Ramos (cell line): ENCODE measurements at regions not wholly inside any gene's neighbourhood (a gene's known extent, or its start where the extent isn't known, plus 50 kb on each side); places are given as distances from the start of the nearest gene placed in this dataset.
"Not testable (repeated sequence)": the region's sequence is repeated elsewhere in the genome, so short reads cannot be mapped to it uniquely, and the experiment has no call there.

ENCODE experiments used
- in situ Hi-C: fragments of 300-500 bp; cut with MboI; formaldehyde crosslinking; loops from one replicate; pipeline ENCODE4 v1.14.3; 2022; ENCODE audit warnings: low sequenced_read_pairs; ENCODE audit not compliant: unreplicated experiment

DNA sequence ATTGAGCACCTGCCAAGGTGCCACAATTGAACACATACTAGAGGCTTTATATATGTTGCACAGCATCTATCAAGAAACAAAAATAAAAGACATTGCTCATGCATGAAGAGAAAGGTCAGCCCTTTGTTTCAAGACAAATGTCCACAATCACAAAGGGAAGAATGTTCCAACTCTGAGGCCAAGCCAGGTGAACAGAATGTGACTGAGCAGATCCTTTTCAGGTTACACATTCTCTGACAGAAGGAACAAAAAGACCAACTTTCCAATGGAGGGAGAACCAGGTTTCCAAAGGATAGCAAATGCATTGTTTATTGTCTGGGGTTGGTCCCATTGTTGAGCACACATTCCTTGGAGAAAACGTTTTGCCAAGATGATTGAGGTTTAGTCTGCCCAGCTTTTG lies 50.2 kb upstream of the FAM174B start:
- in situ Hi-C loops, result loop anchor here (10.0 kb wide), 1 partner anchor 611 kb away; no protein-coding TSS in a partner anchor

DNA sequence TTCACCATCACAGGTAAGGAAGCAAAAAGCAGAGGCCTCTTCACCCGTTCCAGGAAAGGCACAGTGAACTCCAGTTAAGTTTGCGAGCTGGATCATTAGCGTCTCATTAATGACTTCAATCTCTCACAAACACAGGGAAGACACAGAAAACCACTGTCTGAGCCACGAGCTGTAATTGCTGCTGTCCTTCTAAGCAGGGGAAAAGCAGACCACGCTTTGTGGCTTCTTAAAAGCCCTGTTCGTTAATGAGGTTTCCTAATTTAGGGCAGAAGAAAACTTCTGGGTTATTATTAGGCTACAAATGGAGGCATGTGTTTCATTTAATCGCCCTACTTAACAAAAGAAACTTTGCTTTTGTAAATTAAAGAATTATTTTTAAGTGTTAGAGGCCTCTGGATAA lies 50.6 kb upstream of the FAM174B start:
- in situ Hi-C loops, result loop anchor here (10.0 kb wide), 1 partner anchor 611 kb away; no protein-coding TSS in a partner anchor

DNA sequence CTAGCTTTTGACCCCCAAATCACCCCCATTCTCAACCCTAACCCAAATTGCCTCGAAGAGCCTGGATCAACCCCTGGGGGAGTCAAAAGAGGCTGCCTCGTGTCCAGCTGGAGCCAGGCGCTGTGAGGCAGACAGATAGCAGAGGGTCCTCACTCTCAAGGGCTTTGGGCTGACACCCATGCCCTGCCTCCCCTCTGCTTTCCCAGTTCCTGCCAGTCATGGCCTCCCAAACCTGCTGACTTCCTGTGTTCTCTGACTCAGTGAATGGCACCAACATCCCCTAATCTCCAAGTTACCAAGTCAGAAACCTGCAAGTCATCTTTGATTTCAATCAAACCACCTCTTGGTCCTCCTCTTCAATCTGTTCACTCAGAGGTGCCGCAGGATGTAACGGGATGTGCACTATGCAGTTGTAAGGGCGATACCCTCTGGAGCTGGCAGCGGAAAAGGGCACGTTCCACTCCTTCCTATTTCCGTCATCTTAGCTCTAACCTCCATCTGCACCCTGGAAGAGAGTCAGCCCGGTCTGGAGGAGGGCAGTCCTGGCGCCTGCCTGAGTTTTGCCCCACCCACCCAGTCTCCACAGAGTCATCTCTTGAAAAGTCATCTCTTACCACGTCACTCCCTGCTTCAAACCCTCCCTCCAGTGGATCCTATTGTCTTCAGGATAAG lies 52.4 kb upstream of the FAM174B start:
- in situ Hi-C loops, result loop anchor here (10.0 kb wide), 1 partner anchor 613 kb away; no protein-coding TSS in a partner anchor

DNA sequence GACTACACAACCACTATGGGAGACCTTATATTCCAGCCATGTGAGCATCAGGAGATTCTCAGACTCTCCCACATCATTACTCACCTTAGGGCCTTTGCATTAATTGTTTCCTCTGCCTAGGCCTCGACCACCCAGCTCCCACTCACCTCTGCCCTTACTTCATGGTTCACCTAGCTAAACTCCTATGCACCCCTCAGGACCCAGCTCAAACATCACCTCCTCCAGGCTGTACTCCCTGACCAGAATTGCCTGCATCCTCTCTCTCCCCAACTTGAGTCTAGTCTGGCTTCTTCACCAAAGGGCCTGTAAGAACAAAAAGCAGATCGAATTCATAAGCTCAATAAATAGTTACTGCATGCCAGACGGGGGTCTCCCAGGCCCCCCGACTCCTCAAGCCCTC lies 53.1 kb upstream of the FAM174B start:
- in situ Hi-C loops, result loop anchor here (10.0 kb wide), 1 partner anchor 614 kb away; no protein-coding TSS in a partner anchor

DNA sequence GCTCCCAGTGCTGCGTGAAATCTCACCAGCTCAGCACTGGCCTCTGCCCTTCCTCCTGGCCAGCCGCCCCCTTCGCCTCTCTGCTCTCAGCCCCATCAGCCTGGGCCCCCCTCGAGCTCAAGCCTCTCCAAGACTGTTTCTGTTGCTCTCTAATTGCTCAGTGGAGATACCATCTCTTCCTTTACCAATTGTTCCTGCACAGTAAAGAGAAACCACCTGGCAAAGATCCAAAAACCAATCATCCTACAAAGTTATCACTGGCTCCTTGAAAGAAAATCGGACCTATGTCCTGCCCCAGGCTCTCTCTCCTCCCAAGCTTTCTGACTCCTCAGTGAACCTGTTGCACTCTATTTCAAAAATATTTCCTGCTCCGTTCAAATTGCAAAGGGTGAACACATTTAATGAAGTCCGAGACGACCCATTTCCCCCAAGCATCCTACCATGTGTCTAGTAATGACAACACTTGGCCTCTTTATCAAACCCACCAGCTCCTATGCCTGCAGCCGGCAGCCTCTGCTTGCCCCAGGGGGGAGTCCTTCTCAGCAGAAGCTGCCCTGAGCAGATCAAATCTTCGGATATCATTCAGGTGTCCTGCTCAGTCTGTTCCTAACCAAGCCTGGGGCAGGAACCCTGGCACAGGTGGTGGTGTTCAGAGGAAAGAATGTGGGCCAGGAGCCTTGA lies 53.7 kb upstream of the FAM174B start:
- in situ Hi-C loops, result loop anchor here (10.0 kb wide), 1 partner anchor 614 kb away; no protein-coding TSS in a partner anchor

DNA sequence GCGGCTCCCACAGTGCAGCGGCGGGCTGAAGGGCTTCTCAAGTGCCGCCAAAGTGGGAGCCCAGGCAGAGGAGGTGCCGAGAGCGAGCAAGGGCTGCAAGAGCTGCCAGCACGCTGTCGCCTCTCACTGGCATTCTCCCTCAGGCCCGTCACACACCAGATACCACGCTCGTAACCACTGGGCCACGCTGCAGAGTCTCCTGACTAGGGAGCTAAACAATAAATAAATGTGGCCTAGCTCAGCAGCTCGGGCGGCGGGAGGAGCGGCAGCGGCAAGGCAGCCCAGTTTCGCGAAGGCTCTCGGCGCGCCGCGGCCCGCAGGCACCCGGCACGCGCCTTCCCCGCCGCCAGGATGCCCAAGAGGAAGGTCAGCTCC lies 55.9 kb upstream of the FAM174B start:
- in situ Hi-C loops, result no loop called here

DNA sequence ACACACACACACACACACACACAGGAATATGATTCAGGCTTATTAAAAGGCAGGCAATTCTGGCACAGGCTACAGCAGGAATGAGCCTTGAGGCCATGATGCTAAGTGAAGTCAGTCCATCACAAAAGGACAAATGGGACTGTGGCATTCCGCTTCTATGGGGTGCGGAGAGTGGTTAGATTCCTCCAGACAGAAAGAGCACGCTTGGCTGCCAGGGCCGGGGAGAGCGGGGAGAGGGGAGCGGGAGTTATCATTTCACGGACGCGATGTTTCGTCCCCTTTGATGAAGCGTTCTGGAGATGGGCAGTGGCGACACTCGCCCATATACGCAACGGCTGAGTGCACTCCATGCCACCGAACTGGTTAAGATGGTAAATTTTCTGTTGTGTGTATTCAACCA lies 58.5 kb upstream of the FAM174B start:
- in situ Hi-C loops, result no loop called here

DNA sequence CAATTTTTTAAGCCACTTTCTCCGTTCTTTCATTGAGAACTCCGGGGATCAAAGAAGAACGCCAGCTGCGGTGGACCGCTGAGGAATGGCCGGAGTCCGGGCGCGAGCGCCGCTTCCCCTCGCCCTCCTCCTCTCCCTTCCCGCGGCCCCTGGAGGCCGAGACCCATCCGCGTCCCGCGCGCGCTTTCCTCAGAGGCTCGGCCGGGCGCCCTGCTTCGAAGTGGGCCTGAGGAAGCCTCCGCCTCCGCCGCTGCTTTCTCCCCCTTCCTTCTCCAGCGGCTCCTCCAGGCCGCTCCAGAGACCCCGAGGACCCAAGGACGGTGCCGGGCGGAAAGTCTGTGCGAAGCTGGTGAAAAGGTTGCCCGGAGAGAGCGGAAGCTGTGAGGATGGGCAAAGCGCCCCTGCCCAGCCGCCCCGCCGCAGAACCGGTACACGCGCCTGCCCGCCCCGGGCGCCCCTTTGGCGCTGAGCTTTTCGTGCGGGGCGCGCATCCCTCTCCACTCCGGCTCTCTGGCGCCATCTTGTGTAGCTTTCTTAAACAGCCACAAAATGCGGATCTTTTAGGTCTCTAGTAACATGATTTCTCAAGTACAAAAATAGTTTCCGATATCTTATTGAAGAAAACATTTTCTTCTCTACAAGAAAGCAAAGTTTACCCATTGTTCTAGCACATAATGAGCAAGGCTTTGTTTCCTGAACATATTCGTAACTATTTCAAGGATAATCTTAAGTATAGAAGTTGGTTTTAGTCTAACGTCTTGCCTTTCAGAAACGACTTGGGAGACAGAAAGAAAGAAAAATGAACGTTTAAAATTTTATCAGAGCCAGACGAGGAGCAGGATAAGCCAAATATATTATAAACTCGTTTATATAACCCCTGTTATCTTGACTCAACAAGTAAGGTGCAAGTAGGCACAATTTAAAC lies 59.2 kb upstream of the FAM174B start:
- in situ Hi-C loops, result no loop called here

DNA sequence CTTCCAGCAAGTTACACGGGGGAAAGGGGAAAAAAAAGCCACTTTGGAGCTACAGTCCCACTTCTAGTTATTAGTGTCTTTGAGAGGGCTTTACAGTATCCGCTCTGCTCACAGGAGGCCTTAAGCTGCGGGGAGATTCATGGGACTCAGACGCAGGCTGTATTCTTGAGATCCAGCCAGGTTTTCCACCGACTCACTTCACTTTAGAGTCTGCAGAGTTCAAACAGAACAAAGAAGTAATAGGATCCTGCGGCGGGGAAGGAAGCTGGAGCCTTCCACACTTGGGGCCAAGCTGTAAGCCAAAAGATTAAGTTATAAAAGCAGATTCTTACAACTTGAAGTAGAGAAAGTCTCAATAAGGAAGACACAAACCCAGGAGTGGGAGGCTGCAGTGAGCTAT lies 60.2 kb upstream of the FAM174B start:
- in situ Hi-C loops, result no loop called here

DNA sequence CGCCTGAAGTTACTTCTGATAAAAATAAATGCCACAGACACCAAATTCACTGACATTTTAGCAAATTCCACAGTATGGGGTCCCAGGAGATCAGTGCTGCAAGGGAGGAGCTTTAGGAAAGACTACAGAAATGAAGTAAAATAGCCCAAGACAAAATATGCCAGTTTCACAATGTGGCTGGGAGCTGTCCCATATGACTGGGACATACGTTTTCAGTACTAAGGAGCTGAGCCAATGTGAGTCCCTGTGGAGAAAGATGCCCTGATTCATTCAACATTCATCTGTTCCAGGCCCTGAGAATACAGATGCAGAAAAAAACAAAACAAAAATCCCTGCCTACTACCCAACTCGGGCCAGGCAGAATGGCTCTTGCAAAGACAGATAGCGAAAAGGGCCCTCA lies 63.4 kb upstream of the FAM174B start:
- in situ Hi-C loops, result no loop called here

DNA sequence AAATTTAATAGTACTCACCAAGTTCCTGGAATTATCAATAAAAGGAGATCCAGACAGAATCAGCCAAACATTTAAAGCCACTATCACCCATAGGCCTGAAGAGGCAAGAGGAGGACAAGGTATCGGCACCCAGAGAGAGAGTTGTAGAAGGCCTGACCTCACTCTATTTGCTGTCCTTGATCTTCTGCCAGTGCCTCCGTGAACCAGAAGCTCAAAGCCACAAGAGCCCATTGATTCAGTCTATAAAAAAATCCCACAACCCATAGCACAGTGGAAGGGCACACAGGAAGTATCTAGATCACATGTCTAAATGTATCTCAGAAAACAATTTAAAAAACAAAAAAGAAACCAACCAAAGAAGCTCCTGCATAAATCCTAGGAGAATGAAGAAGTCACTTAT lies 68.6 kb upstream of the FAM174B start:
- in situ Hi-C loops, result no loop called here

DNA sequence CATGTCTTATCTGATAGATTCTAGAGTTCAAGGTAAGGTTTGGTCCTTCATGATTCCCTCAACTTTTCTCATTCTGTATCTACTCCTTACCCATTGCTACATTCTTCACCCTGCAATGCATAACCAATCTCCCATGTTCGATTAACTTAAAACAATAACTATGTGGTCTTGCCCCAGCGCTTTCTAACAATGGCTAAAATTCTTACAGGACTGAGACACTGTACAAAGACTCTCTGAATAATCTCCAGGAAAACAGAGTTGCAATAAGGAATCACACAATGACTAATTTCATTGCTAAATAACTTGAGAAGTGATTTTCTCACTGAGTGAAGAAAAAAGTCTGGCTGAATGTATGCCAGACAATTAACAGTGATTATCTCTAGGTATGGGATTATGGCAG lies 69.6 kb upstream of the FAM174B start:
- in situ Hi-C loops, result no loop called here

DNA sequence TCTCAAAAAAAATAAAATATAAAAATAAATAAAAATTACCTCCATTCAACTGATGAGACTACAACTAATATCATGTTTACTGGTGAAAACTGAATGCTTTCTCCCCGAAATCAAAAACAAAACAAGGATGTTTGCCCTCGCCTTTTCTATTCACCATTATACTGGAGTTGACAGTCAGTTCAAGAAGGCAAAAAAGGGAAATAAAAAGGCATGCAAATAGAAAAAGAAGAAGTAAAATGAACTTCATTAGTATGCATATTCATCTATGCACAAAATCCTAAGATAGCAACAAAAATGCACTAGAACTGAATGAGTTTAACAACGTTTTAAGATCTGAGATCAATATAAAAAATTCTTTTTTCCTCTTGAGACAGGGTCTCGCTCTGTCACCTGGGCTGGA lies 72.7 kb upstream of the FAM174B start:
- in situ Hi-C loops, result no loop called here

DNA sequence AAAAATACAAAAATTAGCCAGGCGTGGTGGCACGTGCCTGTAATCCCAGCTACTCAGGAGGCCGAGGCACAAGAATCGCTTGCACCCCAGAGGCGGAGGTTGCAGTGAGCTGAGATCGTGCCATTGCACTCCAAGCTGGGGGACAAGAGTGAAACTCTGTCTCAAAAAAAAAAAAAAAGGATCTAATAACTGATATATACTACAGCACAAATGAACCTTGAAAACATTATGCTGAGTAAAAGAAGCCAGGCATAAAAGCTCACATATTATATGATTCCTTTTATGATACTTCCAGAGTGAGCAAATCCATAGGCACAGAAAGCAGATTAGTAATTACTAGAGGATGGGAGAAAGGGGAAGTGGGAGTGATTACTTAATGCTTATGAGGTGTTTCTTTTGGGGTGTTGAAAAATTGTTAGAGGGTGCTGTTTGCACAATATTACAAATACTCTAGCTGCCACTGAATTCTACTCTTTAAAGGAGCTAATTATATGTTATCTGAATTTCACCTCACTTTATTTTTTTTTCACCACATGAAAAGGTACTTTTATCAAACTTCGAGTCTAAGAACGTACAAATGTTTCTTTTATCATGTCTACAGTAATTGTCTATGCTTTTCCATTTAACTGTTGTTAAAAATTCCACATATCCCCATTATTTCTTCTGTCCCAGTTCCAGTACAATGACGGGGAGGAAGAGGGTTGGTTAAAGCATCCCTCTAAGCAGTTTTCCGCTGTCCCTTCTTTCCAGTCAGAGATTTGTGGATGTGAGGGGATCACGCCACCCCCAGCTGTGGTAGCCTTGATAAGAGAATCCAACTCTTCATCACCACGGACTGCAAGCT lies 77.7 kb upstream of the FAM174B start:
- in situ Hi-C loops, result no loop called here

DNA sequence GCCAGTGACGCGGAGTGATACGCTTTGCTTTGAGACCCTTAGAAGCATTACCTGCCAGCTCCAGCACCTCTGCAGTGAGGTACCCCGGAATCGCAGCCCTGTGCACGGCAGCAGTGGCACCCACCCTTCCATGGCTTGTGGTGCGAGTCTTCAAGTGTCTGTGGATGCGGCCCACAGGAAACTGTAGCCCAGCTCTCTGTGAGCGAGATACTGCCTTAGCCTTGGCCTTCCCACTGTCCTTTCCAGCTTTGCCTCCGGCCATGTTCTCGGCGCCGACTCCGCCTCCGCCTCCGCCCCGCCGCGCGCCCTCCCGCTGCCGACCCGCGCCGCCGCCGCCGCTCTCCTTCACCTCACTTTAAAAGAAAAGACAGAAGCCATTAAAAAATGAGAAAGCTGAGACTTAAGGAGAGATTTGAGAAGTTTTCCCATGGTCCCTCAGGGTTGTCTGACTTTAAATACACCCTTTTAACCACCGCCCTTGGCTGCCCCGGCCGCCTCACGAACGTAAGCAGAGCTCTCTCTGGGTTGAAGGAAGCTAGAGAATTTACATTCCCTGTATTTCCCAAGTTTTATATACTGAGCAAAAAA lies 78.5 kb upstream of the FAM174B start:
- in situ Hi-C loops, result no loop called here

DNA sequence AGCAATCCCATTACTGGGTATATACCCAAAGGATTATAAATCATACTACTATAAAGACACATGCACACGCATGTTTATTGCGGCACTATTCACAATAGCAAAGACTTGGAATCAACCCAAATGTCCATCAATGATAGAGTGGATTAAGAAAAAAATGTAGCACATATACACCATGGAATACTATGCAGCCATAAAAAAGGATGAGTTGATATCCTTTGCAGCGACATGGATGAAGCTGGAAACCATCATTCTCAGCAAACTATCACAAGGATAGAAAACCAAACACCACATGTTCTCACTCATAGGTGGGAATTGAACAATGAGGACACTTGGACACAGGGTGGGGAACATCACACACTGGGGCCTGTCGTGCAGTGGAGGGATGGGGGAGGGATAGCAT lies 83.7 kb upstream of the FAM174B start:
- in situ Hi-C loops, result not testable (repeated sequence)

DNA sequence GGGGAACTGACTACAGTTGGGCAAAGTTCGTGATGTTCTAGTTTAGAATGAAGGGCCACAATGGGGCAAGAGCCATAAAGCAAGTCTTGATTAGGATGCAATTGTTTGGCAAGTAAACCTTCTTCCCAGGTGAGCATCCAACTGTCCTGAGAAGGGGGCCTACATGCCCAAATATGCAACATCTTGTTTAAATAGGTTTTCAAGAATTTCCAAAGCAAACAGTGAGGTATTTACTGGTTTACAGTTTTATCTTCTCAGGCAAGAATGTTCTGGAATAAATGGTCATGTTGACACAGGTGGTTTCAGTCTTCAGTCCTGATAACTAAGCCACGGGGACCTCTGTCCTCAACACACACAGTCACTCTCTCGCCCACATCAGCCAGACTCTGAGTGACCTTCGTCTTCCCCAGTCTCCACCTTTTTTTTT lies 90.3 kb upstream of the FAM174B start:
- in situ Hi-C loops, result no loop called here

DNA sequence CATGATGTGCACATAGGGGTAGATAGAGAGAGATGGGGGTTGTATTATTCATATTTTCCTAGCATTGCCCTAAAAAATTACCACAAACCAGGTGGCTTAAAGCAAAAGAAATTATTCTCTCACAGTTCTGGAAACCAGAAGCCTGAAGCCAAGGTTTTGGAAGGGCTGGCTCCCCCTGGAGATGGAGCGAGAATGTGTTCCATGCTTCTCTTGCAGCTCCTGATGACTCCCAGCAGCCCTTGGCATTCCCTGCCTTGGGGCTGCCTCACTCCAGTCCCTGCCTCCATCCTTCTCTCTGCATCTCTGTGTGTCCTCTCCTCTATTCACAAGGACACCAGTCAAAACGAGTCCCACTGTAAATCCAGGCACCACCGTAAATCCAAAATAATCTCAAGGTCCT lies 91.5 kb upstream of the FAM174B start:
- in situ Hi-C loops, result no loop called here

DNA sequence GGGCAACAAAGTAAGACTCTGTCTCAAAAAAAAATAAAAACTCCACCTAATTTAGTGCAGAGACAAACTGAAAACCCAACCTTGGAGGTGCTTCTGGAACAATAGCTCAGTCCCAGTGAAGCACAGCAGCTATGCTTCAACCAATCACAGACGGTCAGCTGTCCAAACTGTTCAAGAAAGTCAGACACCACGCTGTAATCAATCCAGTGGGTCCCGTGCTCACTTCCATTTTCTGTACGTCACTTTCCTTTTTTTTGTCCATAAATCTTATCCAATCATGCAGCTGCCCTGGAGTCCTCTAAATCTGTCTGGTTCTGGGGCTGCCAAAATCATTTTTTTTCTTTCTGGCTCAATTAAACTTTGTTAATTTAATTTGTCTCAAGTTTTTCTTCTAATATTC lies 93.6 kb upstream of the FAM174B start:
- in situ Hi-C loops, result no loop called here

DNA sequence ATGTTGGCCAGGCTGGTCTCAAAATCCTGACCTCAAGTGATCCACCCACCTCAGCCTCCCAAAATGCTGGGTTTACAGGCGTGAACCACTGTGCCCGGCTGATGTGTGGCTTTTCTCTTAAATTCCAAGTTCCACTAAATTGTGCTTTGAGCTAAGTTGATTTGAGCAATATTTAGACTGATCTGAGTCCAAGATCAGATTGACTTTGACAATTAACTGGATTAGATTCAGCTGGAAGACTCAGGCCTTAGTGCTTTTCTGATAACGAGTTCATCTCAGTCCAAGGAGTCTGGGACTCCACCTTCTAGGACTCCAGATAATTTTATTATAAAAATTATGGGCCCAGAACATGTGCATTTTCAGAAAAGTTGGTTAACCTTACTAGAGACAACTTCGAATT lies 94.4 kb upstream of the FAM174B start:
- in situ Hi-C loops, result no loop called here
